ENCODE measurements at regions not wholly inside any gene's neighbourhood (a gene's known extent, or its start where the extent isn't known, plus 50 kb on each side); places are given as distances from the start of the nearest gene placed in this dataset.

GRCh38 chr17:31726980-31727427 lies 132.0 kb downstream of the COPRS start (continued):
- TF ChIP-seq BCL11A (IDR thresholded peaks at IDR 0.05; ENCODE audit: low read depth in 2 of 2, low read length in 2 of 2) = no peak
- no peak for TF ChIP-seq SIX5 (IDR thresholded peaks at IDR 0.05; ENCODE audit: low read depth, low read length)
- TF ChIP-seq CTBP2 (IDR thresholded peaks at IDR 0.05; ENCODE audit: borderline replicate concordance, insufficient read depth, insufficient read length, low read length) = no peak

All from H1 (cell line).